ENCODE measurements at regions not wholly inside any gene's neighbourhood (a gene's known extent, or its start where the extent isn't known, plus 50 kb on each side); places are given as distances from the start of the nearest gene placed in this dataset.

DNA sequence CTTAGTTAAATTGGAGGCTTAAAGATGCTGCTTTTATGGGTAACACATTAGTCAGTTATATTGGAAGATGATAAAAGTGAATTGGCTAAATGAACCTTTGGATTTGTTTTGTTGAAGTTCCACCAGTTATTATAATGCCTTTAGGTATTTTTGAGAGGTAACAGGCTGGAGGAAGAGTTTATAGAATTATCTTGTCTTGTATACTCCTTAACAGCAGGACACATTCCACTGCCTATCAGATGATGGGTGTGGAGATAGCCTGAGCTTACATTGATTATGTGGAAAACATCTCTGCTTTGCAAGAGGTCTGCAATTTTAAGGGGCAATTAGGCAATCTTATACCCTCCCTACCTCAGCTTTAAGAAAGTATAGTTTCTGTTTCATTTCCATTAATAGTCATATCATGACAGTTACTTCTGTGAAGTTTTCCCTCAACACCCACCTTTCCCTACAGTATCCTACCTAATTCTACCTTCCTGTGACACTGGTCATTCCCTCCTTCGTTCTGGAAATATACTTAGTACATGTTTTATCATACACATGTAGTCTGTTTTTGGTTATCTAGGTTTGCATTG, 403.7 kb upstream of the SPRED2 start:
- TF ChIP-seq CTCF (conservative IDR thresholded peaks at IDR 0.05; ENCODE audit: low read length) (no peak), EZH2phosphoT487 (IDR thresholded peaks at IDR 0.05; ENCODE audit: borderline replicate concordance) (no peak)

Measured in Loucy (cell line).